K562 (cell line): ENCODE measurements at regions not wholly inside any gene's neighbourhood (a gene's known extent, or its start where the extent isn't known, plus 50 kb on each side); places are given as distances from the start of the nearest gene placed in this dataset.

Source experiments
- ATAC-seq: fragments of 200-7000 bp; cut with Tn5 transposase; 3 replicates; pipeline ENCODE4 v1.9.1; 2020; ENCODE audit warnings: moderate library complexity
- BruUV-seq: library from RNA; stranded (reverse); fragments of 400-500 nt; replicated peaks from 2 replicates; lab custom pipeline; 2021; lab: Mats Ljungman, UMichigan
- CTCF ChIA-PET: fragments of 300-600 bp; formaldehyde crosslinking; extraction: SDS; loops from one replicate; lab custom pipeline; 2021; ENCODE audit warnings: low intra/inter-chr PET ratio; lab: Yijun Ruan, JAX
- POLR2A ChIA-PET: fragments of 300-600, 350-650 bp; sonication (Branson Sonifier 250); formaldehyde crosslinking; extraction: SDS; loops from one replicate; lab custom pipeline; 2021; ENCODE audit warnings: antibody characterized with exemption, inconsistent platforms; lab: Yijun Ruan, JAX
- DNase-seq, 4 experiments: peaks; one replicate each; pipeline versions ENCODE4 v3.0.0 to v3.0.0-alpha.2; 2011 to 2018; ENCODE audit warnings: low spot score in 3 of 4, mixed read lengths in 3 of 4; ENCODE audit errors: extremely low read depth in 1 of 4
- FAIRE-seq: peaks from 2 replicates; lab custom pipeline; 2011; peaks lifted over from hg19 to GRCh38; lab: Jason Lieb, UNC
- H2AFZ ChIP-seq: 2 replicates; pipeline ENCODE4 v1.6.0; 2011; ENCODE audit warnings: low read depth, low read length, control low read depth, inconsistent platforms
- H3K27ac ChIP-seq: fragments of 200-600 bp; 3 replicates; pipeline ENCODE4 v1.8.0; 2011; ENCODE audit warnings: low read depth, mild to moderate bottlenecking, control low read depth, inconsistent platforms, low read length, moderate library complexity, mixed read lengths; ENCODE audit errors: extremely low read depth
- H3K27me3 ChIP-seq, 2 experiments: fragments of 300-600 bp in 1 of 2; 2 replicates in 1 of 2; 3 replicates in 1 of 2; pipeline versions ENCODE4 v1.6.0 to v1.8.0; 2011; ENCODE audit warnings: inconsistent platforms in 2 of 2, low read length in 2 of 2, mild to moderate bottlenecking in 1 of 2, mixed read lengths in 1 of 2, moderate library complexity in 1 of 2; ENCODE audit not compliant: control insufficient read depth in 2 of 2, insufficient read depth in 2 of 2
- H3K36me3 ChIP-seq: fragments of 300-600 bp; 3 replicates; pipeline ENCODE4 v1.8.0; 2011; ENCODE audit warnings: mild to moderate bottlenecking, low read length, inconsistent platforms; ENCODE audit not compliant: control insufficient read depth, insufficient read depth
- H3K4me1 ChIP-seq, 2 experiments: fragments of 200-600 bp in 1 of 2; replicated peaks in 1 of 2; 2 replicates in 1 of 2; 3 replicates in 1 of 2; pipeline versions ENCODE4 v1.5.1 to v1.8.0; 2011; ENCODE audit warnings: inconsistent platforms in 2 of 2, low read length in 2 of 2, mild to moderate bottlenecking in 1 of 2, mixed read lengths in 1 of 2, moderate library complexity in 1 of 2; ENCODE audit not compliant: control insufficient read depth in 2 of 2, insufficient read depth in 2 of 2
- H3K4me2 ChIP-seq: 2 replicates; pipeline ENCODE4 v1.6.1; 2011; ENCODE audit warnings: low read length, control low read depth, inconsistent platforms, mixed read lengths; ENCODE audit not compliant: insufficient read depth
- H3K4me3 ChIP-seq: fragments of 200-600 bp; sonication (generic), shearing (Covaris generic); 2 replicates; pipeline ENCODE4 v1.5.1; 2016; ENCODE audit warnings: control low read depth, inconsistent platforms
- H3K79me2 ChIP-seq: fragments of 200-600 bp; 3 replicates; pipeline ENCODE4 v1.8.0; 2011; ENCODE audit warnings: low read length, inconsistent platforms; ENCODE audit not compliant: control insufficient read depth, insufficient read depth
- H3K9ac ChIP-seq, 2 experiments: 2 replicates each; pipeline versions ENCODE4 v1.6.0 to v1.6.1; 2011; ENCODE audit warnings: low read depth in 2 of 2, low read length in 2 of 2, control low read depth in 1 of 2, inconsistent platforms in 1 of 2, mild to moderate bottlenecking in 1 of 2, mixed read lengths in 1 of 2; ENCODE audit not compliant: insufficient read depth in 1 of 2
- H3K9me1 ChIP-seq: one replicate; pipeline ENCODE4 v1.6.0; 2011; ENCODE audit warnings: inconsistent platforms, mild to moderate bottlenecking, low read length, moderate library complexity; ENCODE audit not compliant: control insufficient read depth, insufficient read depth
- H3K9me3 ChIP-seq: replicated peaks from 2 replicates; pipeline ENCODE4 v1.5.1; 2011; ENCODE audit warnings: low read depth, low read length, inconsistent platforms; ENCODE audit not compliant: control insufficient read depth, insufficient read depth
- H4K20me1 ChIP-seq: replicated peaks from 2 replicates; pipeline ENCODE4 v1.6.1; 2011; ENCODE audit warnings: low read length, inconsistent platforms, mixed read lengths; ENCODE audit not compliant: control insufficient read depth, insufficient read depth
- NFE2 ChIP-seq: IDR thresholded peaks from 2 replicates; pipeline ENCODE4 v1.6.1; 2014; ENCODE audit warnings: antibody characterized with exemption, low read depth
- TARDBP ChIP-seq: fragments of 450-650 bp; IDR thresholded peaks from 2 replicates; pipeline ENCODE4 v1.6.1; 2016
- ZNF609 ChIP-seq: sonication (generic); formaldehyde crosslinking; IDR thresholded peaks from 2 replicates; pipeline ENCODE4 v1.8.1; 2023; ENCODE audit warnings: missing genetic modification reagents, mild to moderate bottlenecking, borderline replicate concordance
- WGBS: fragments of 100-300 bp; shearing (Covaris generic); methylation state at CpG from one replicate; pipeline ENCODE4 v1.1.6; 2016; ENCODE audit warnings: low coverage, mixed read lengths; ENCODE audit not compliant: insufficient coverage; ENCODE audit errors: missing lambda C conversion rate; 5-methylcytosine and 5-hydroxymethylcytosine counted together
- in situ Hi-C: fragments of 300-500 bp; cut with MboI; formaldehyde crosslinking; loops from 4 replicates; pipeline ENCODE4 v1.15.0; 2018; ENCODE audit warnings: inconsistent platforms, mixed read lengths
- intact Hi-C: fragments of 100-400 bp; cut with micrococcal nuclease; formaldehyde crosslinking; loops from 2 replicates; pipeline ENCODE4 v1.14.2; 2022
- TF ChIP-seq, protein P1 (sequence below): fragments of 450-650 bp; IDR thresholded peaks from 2 replicates; pipeline ENCODE4 v1.6.1; 2016; ENCODE audit warnings: low read depth

GRCh38 chr3:178437236-178437635 lies 99.0 kb upstream of the KCNMB2 start (continued):
- TF ChIP-seq, protein P1, sequence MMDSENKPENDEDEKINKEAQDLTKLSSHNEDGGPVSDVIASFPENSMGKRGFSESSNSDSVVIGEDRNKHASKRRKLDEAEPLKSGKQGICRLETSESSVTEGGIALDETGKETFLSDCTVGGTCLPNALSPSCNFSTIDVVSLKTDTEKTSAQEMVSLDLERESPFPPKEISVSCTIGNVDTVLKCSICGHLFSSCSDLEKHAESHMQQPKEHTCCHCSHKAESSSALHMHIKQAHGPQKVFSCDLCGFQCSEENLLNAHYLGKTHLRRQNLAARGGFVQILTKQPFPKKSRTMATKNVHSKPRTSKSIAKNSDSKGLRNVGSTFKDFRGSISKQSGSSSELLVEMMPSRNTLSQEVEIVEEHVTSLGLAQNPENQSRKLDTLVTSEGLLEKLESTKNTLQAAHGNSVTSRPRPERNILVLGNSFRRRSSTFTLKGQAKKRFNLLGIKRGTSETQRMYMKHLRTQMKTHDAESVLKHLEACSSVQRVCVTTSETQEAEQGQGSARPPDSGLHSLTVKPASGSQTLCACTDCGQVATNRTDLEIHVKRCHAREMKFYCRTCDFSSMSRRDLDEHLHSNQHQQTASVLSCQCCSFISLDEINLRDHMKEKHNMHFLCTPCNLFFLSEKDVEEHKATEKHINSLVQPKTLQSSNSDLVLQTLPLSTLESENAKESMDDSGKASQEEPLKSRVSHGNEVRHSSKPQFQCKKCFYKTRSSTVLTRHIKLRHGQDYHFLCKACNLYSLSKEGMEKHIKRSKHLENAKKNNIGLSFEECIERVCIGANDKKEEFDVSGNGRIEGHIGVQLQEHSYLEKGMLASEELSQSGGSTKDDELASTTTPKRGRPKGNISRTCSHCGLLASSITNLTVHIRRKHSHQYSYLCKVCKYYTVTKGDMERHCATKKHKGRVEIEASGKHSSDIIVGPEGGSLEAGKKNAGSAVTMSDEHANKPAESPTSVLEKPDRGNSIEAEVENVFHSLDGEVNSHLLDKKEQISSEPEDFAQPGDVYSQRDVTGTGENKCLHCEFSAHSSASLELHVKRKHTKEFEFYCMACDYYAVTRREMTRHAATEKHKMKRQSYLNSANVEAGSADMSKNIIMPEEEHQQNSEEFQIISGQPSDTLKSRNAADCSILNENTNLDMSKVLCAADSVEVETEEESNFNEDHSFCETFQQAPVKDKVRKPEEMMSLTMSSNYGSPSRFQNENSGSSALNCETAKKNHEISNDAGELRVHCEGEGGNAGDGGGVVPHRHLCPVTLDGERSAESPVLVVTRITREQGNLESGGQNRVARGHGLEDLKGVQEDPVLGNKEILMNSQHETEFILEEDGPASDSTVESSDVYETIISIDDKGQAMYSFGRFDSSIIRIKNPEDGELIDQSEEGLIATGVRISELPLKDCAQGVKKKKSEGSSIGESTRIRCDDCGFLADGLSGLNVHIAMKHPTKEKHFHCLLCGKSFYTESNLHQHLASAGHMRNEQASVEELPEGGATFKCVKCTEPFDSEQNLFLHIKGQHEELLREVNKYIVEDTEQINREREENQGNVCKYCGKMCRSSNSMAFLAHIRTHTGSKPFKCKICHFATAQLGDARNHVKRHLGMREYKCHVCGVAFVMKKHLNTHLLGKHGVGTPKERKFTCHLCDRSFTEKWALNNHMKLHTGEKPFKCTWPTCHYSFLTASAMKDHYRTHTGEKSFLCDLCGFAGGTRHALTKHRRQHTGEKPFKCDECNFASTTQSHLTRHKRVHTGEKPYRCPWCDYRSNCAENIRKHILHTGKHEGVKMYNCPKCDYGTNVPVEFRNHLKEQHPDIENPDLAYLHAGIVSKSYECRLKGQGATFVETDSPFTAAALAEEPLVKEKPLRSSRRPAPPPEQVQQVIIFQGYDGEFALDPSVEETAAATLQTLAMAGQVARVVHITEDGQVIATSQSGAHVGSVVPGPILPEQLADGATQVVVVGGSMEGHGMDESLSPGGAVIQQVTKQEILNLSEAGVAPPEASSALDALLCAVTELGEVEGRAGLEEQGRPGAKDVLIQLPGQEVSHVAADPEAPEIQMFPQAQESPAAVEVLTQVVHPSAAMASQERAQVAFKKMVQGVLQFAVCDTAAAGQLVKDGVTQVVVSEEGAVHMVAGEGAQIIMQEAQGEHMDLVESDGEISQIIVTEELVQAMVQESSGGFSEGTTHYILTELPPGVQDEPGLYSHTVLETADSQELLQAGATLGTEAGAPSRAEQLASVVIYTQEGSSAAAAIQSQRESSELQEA = no peak
- TF ChIP-seq, all 486 proteins: peak for 0

DNA sequence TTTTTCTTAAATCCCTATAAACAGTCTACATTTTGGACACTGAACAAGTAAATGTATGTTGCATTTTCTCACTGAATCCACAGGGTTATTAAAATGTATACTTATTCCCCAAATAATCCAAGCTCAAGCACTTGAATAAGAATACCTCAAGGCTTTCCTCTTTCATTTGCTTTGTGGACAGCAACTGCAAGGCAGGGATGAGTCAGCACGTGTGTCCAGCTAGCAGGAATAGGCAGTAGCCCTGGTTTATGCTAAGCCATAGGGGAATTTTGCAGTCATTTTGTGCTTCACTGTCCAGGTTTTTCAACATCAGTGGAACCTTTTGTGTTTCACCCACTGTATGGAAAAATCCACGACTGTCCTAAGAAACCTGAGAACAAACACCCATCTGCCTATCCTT lies 96.7 kb upstream of the KCNMB2 start:
- 0% methylated on average over 2 of the region's 2 CpGs for WGBS
- Histone ChIP-seq H3K4me1 (no peaks in the 10 kb centered on the region; a peak in 1 of 5 replicates), H3K79me2 (no peaks in the 10 kb centered on the region), H3K27me3 (no peaks in the 10 kb centered on the region), H2AFZ (no peak overlapping the region; the same call in 1 of the 2 replicates), H3K9me1 (no peaks in the 10 kb centered on the region), H3K9ac (no peak overlapping the region), H3K4me2 (no peak overlapping the region), H3K4me3 (no peak overlapping the region), H3K27ac (no peak overlapping the region), H3K9me3 (no peaks in the 10 kb centered on the region), H4K20me1 (no peaks in the 10 kb centered on the region), H3K36me3 (no peaks in the 10 kb centered on the region)
- in situ Hi-C loops (loop anchor here (25.0 kb wide), 1 partner anchor 523 kb away; no protein-coding TSS in a partner anchor), intact Hi-C loops (loop anchor here (5.0 kb wide), 1 partner anchor 883 kb away; the partner anchor contains the start of gene ZNF639)
- peak in 2 of 4 experiments; percentile 20 for DNase-seq
- ChIA-PET CTCF (no interaction called here), POLR2A (interaction anchor here (1.0 kb wide), 1 partner anchor 10 kb away, joined by 3 read pairs; no protein-coding TSS in a partner anchor)
- peak; percentile 71 for ATAC-seq
- BruUV-seq = no TSS peak
- FAIRE-seq = peak; percentile 69
- TF ChIP-seq ZNF609 (no peak), NFE2 (peak; percentile 83), TARDBP (no peak)
